BE2C (cell line): ENCODE measurements at regions not wholly inside any gene's neighbourhood (a gene's known extent, or its start where the extent isn't known, plus 50 kb on each side); places are given as distances from the start of the nearest gene placed in this dataset.
"Not testable (repeated sequence)": the region's sequence is repeated elsewhere in the genome, so short reads cannot be mapped to it uniquely, and the experiment has no call there.

Source experiments
- DNase-seq: peaks from one replicate; pipeline ENCODE4 v3.0.0-alpha.2; 2020
- H3K27me3 ChIP-seq: fragments of 250-450 bp; sonication (Bioruptor Pico); 2 replicates; pipeline ENCODE4 v1.5.1; 2020; ENCODE audit warnings: mild to moderate bottlenecking
- H3K36me3 ChIP-seq: fragments of 250-450 bp; sonication (Bioruptor Pico); 2 replicates; pipeline ENCODE4 v1.5.1; 2020; ENCODE audit warnings: mild to moderate bottlenecking
- H3K4me1 ChIP-seq: fragments of 250-450 bp; sonication (Bioruptor Pico); 2 replicates; pipeline ENCODE4 v1.5.1; 2020
- H3K4me3 ChIP-seq: 2 replicates; pipeline ENCODE4 v1.5.1; 2011; ENCODE audit warnings: low read depth, low read length
- H3K9me3 ChIP-seq: fragments of 250-450 bp; sonication (Bioruptor Pico); 2 replicates; pipeline ENCODE4 v1.5.1; 2020
- TF ChIP-seq, protein P1 (sequence below): IDR thresholded peaks from 2 replicates; pipeline ENCODE4 v1.5.1; 2012; ENCODE audit warnings: mild to moderate bottlenecking, low read depth, low read length

DNA sequence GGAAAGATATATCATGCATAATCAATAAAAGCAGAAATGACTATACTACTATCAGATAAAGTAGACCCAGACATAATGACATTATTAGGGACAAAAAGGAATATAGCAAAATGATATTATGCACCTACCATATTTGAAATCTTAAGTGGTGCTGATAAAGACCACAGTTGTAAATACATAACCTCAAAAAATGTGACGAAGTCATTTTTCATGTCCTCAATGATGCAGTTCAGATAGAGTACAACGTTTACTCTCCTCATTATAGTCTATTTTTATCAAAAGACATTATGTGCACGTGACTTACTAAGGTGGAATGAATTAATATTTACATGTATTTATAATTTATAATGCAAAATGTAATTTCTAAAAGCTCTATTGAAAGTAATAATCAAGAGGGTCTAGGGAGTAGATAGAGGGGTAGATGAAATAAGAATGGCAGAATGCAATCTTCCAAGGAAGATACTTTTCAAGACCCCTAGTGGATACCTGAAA is 61.7 kb upstream of the TNFSF4 start:
- TF ChIP-seq, protein P1, sequence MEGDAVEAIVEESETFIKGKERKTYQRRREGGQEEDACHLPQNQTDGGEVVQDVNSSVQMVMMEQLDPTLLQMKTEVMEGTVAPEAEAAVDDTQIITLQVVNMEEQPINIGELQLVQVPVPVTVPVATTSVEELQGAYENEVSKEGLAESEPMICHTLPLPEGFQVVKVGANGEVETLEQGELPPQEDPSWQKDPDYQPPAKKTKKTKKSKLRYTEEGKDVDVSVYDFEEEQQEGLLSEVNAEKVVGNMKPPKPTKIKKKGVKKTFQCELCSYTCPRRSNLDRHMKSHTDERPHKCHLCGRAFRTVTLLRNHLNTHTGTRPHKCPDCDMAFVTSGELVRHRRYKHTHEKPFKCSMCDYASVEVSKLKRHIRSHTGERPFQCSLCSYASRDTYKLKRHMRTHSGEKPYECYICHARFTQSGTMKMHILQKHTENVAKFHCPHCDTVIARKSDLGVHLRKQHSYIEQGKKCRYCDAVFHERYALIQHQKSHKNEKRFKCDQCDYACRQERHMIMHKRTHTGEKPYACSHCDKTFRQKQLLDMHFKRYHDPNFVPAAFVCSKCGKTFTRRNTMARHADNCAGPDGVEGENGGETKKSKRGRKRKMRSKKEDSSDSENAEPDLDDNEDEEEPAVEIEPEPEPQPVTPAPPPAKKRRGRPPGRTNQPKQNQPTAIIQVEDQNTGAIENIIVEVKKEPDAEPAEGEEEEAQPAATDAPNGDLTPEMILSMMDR = no peak
- no peaks in the 10 kb centered on the region for H3K4me1 ChIP-seq

DNA sequence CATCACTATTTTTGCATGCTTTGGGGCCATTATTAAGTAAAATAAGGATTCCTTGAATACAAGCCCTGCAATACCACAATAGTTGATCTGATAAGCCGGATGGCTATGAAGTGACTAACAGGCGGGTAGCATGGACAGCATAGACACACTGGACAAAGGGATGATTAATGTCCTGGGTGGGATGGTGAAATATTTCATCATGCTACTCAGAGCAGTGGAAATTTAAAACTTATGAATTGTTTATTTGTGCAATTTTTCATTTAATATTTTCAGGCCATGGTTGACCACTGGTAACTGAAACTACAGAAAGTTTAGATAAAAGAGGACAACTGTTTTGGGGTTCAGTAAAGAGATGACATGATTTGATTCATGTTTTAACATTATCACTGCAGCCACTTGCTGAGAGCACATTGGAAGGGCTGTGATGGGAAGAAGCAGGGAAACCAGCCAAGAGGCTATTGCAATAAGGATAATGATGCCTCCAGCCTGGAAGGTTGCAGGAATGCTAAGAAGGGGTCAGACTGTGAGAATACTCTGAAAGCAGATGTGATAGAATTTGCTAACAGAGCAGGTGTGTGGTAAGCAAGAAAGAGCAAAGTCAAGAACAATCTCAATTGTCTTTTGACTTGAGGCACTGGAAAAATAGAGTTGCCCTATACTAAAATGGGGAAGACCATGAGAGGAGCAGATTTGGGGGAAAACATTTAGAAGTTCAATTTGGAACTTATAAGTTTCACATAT is 62.5 kb upstream of the TNFSF4 start:
- TF ChIP-seq, protein P1 = no peak
- DNase-seq = no peak
- H3K9me3 ChIP-seq = no peaks in the 10 kb centered on the region
- H3K4me1 ChIP-seq = no peaks in the 10 kb centered on the region
- H3K36me3 ChIP-seq = no peaks in the 10 kb centered on the region
- no peaks in the 10 kb centered on the region for H3K27me3 ChIP-seq
- no peak overlapping the region for H3K4me3 ChIP-seq

More for the DNA sequence above, 61.7 kb upstream of the TNFSF4 start:
- H3K36me3 ChIP-seq = no peaks in the 10 kb centered on the region
- no peak overlapping the region for H3K4me3 ChIP-seq
- H3K27me3 ChIP-seq = no peaks in the 10 kb centered on the region
- no peaks in the 10 kb centered on the region for H3K9me3 ChIP-seq
- DNase-seq = no peak

DNA sequence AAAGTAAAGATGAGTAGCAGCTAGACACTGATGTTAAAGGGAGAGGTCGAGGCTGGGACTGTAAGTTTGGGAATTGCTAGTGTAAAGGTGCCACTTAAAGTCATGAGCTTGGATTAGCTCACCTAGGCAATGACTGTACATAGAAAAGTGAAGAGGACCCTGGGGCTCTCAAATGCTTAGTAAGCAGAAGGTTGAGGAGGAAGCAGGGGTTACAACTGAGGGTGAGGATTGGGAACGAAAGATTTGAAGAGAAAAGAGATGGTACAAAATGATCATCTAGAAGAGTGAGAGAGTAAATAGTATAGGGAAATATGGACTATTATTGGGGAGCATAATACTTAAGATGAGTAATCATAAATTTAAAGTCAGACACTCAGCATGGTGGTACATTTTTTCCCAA is 63.1 kb upstream of the TNFSF4 start:
- no peak overlapping the region for H3K4me3 ChIP-seq
- no peaks in the 10 kb centered on the region for H3K27me3 ChIP-seq
- no peaks in the 10 kb centered on the region for H3K4me1 ChIP-seq
- no peaks in the 10 kb centered on the region for H3K36me3 ChIP-seq
- no peaks in the 10 kb centered on the region for H3K9me3 ChIP-seq
- no peak for DNase-seq
- TF ChIP-seq, protein P1 = no peak

DNA sequence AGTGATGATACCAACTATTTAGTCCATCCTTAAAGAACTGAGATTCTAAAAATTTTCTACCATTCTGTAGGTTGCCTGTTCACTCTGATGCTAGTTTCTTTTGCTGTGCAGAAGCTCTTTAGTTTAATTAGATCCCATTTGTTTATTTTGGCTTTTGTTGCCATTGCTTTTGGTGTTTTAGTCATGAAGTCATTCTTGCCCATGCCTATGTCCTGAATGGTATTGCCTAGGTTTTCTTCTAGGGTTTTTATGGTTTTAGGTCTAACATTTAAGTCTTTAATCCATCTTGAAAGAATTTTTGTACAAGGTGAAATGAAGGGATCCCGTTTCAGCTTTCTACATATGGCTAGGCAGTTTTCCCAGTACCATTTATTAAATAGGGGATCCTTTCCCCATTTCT is 63.9 kb upstream of the TNFSF4 start:
- H3K4me3 ChIP-seq, H3K27me3 ChIP-seq, H3K4me1 ChIP-seq, H3K36me3 ChIP-seq, DNase-seq, H3K9me3 ChIP-seq: not testable (repeated sequence)

DNA sequence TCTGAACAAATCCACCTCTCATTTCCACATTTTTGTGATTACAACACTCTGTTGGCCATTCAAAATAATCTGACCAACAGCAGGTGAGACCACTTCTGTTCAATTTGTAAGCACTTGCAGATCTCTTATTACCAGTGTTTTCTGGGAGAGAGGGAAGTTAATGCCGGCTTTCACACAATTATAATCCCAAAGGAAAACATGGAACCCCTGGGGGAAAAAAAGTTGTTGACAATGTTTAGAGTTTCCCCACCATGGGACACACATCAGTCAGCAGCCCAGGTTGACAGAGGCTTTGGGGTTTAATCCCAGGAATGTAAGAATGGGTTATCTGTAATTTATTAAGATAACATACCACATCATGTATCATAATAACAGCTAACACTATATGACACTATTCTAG is 68.4 kb upstream of the TNFSF4 start:
- Histone ChIP-seq H3K4me1 (no peaks in the 10 kb centered on the region), H3K36me3 (no peaks in the 10 kb centered on the region), H3K27me3 (no peaks in the 10 kb centered on the region), H3K4me3 (no peak overlapping the region), H3K9me3 (no peaks in the 10 kb centered on the region)
- TF ChIP-seq, protein P1 = no peak
- no peak for DNase-seq

DNA sequence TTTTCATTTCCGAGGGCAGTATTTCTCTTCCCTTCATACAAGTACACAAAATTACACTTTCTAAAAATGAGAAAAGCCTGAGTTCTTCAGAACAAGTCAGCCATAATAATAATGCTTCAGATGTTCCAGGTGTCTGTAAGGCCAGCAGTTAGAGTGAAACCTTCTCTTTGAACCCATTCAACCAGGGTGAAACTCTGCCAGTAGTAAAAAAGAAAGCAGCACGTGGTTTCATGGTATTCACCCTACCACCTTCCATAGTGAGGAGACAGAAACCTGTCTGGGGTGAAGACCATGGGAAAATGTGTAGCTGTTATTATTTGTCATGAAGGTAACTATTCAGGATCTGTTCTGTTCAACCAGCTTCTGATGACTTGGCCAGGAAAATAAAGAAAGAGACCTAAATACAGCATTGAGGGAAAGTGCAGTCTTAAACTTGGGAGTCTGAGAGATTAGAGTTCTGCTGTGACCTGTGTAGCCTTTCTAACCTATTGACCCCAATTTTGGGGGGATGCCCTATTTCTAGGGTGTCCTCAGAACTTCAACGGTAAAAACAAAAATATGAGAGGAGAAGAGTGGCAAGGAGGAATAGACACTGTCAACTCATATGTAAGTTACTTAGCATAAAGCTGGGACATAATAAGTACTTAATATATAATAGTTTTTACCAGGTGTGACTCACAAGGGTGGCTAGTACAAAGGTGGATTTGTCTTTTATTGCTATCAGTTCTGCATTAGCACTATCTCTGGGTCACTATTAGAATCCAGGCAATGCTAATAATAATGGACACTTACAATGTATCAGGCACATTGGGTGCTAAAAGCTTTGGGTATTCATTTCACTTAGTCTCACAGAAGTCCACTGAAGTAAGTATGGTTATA is 70.0 kb upstream of the TNFSF4 start:
- TF ChIP-seq, protein P1 = no peak
- Histone ChIP-seq H3K4me1 (no peaks in the 10 kb centered on the region), H3K36me3 (no peaks in the 10 kb centered on the region), H3K9me3 (no peaks in the 10 kb centered on the region), H3K4me3 (no peak overlapping the region), H3K27me3 (no peaks in the 10 kb centered on the region)
- DNase-seq = no peak
